ENCODE measurements at regions not wholly inside any gene's neighbourhood (a gene's known extent, or its start where the extent isn't known, plus 50 kb on each side); places are given as distances from the start of the nearest gene placed in this dataset.

DNA sequence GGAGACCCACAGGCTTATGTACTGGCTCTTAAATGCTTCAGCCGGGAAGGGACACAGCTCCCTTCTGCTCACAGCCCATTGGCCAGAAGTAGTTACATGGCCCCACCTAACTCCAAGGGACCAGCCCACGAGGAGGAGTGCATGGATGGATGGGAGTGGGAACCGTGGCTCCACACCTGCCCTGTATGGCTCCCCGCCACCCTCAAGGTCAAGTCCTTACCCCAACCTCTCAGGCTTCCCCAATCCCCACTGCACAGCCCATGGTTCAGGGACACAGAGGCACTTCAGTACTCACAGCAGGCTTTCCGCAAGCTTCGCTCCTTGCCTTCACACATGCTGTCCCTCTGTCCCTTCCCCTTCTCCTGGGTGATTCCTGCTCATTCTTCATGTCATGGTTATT lies 137.9 kb upstream of the KCNG1 start:
- TF ChIP-seq ZC3H10 (CRISPR knock-in tag; IDR thresholded peaks at IDR 0.05) (no peak), RARB (CRISPR knock-in tag; IDR thresholded peaks at IDR 0.05) (no peak), CREB5 (CRISPR knock-in tag; IDR thresholded peaks at IDR 0.05; ENCODE audit: low read depth) (no peak), GLIS3 (CRISPR knock-in tag; IDR thresholded peaks at IDR 0.05) (no peak), CSDC2 (CRISPR knock-in tag; IDR thresholded peaks at IDR 0.05) (no peak), TCF4 (CRISPR knock-in tag; IDR thresholded peaks at IDR 0.05; ENCODE audit: borderline replicate concordance) (no peak), ZNF565 (CRISPR knock-in tag; conservative IDR thresholded peaks at IDR 0.05; ENCODE audit: low read depth) (no peak), ARNTL (CRISPR knock-in tag; IDR thresholded peaks at IDR 0.05; ENCODE audit: borderline replicate concordance, low read depth) (no peak), BACH2 (CRISPR knock-in tag; IDR thresholded peaks at IDR 0.05; ENCODE audit: borderline replicate concordance) (no peak), OSR1 (CRISPR knock-in tag; IDR thresholded peaks at IDR 0.05) (no peak), PPARA (CRISPR knock-in tag; IDR thresholded peaks at IDR 0.05; ENCODE audit: borderline replicate concordance) (no peak), ZFP3 (CRISPR knock-in tag; IDR thresholded peaks at IDR 0.05) (no peak)
- TF ChIP-seq, protein P1, sequence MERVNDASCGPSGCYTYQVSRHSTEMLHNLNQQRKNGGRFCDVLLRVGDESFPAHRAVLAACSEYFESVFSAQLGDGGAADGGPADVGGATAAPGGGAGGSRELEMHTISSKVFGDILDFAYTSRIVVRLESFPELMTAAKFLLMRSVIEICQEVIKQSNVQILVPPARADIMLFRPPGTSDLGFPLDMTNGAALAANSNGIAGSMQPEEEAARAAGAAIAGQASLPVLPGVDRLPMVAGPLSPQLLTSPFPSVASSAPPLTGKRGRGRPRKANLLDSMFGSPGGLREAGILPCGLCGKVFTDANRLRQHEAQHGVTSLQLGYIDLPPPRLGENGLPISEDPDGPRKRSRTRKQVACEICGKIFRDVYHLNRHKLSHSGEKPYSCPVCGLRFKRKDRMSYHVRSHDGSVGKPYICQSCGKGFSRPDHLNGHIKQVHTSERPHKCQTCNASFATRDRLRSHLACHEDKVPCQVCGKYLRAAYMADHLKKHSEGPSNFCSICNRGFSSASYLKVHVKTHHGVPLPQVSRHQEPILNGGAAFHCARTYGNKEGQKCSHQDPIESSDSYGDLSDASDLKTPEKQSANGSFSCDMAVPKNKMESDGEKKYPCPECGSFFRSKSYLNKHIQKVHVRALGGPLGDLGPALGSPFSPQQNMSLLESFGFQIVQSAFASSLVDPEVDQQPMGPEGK (CRISPR knock-in tag; IDR thresholded peaks at IDR 0.05; ENCODE audit: borderline replicate concordance): no peak

Data from SK-N-SH treated with all-trans-retinoic acid at 6 μM for 48 hours (cell line).